Parathyroid adenoma (tissue), 2 donors: ENCODE measurements at regions not wholly inside any gene's neighbourhood (a gene's known extent, or its start where the extent isn't known, plus 50 kb on each side); places are given as distances from the start of the nearest gene placed in this dataset.

Experiments
- H2AFZ ChIP-seq: fragments of 300-600 bp; sonication (generic); one replicate; pipeline ENCODE4 v1.7.0; 2017; ENCODE audit warnings: antibody characterized with exemption, mild to moderate bottlenecking
- H3K27ac ChIP-seq: fragments of 300-600 bp; sonication (generic); one replicate; pipeline ENCODE4 v1.7.0; 2017
- H3K27me3 ChIP-seq: fragments of 300-600 bp; sonication (generic); one replicate; pipeline ENCODE4 v1.7.0; 2017; ENCODE audit warnings: low read length; ENCODE audit not compliant: control insufficient read depth, insufficient read depth
- H3K36me3 ChIP-seq: fragments of 300-600 bp; sonication (generic); one replicate; pipeline ENCODE4 v1.7.0; 2017; ENCODE audit warnings: low read length; ENCODE audit not compliant: control insufficient read depth, insufficient read depth
- H3K4me1 ChIP-seq: fragments of 300-600 bp; sonication (generic); one replicate; pipeline ENCODE4 v1.7.0; 2017; ENCODE audit warnings: control low read depth
- H3K4me2 ChIP-seq: fragments of 300-600 bp; sonication (generic); one replicate; pipeline ENCODE4 v1.7.0; 2017; ENCODE audit warnings: low read length
- H3K4me3 ChIP-seq: fragments of 300-600 bp; sonication (generic); one replicate; pipeline ENCODE4 v1.7.0; 2017; ENCODE audit warnings: low read depth, low read length
- H3K79me2 ChIP-seq: fragments of 300-600 bp; sonication (generic); one replicate; pipeline ENCODE4 v1.7.0; 2017; ENCODE audit warnings: control low read depth
- H3K9ac ChIP-seq: fragments of 300-600 bp; sonication (generic); one replicate; pipeline ENCODE4 v1.7.0; 2017; ENCODE audit warnings: mild to moderate bottlenecking
- H3K9me3 ChIP-seq: fragments of 300-600 bp; sonication (generic); one replicate; pipeline ENCODE4 v1.7.0; 2017; ENCODE audit warnings: low read length; ENCODE audit not compliant: control insufficient read depth
- TF ChIP-seq, protein P1 (sequence below): fragments of 300-600 bp; sonication (generic); IDR thresholded peaks from one replicate; pipeline ENCODE4 v1.7.0; 2017; ENCODE audit warnings: antibody characterized with exemption, mild to moderate bottlenecking
- donor health status: primary hyperparathyroidism.

DNA sequence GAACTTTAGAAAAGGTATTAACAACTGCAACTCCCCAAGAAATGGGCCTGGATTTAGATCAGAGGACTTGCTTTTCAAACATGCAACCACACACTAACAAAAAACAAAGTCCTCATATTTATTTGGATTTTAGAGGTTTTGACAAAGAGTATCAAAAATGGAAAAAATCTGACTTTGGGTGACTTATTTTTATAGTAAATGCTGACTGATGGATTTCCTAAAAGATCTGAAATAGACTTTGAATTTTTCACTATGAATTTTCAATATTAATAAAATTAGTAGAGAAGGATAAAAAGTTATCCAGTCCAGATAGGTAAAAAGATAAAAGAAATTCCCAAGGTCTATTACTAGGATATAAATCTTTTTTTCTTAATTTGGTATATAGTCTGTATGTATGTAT, 253.5 kb downstream of the KCNJ2 start:
- Histone ChIP-seq H3K9ac (no peak overlapping the region), H3K27me3 (no peaks in the 10 kb centered on the region), H3K4me1 (peaks cover 16% of the 10 kb centered on the region), H3K4me2 (no peak overlapping the region), H3K36me3 (no peaks in the 10 kb centered on the region), H2AFZ (no peak overlapping the region), H3K27ac (no peak overlapping the region), H3K4me3 (no peak overlapping the region), H3K79me2 (no peaks in the 10 kb centered on the region), H3K9me3 (no peaks in the 10 kb centered on the region)
- TF ChIP-seq, protein P1, sequence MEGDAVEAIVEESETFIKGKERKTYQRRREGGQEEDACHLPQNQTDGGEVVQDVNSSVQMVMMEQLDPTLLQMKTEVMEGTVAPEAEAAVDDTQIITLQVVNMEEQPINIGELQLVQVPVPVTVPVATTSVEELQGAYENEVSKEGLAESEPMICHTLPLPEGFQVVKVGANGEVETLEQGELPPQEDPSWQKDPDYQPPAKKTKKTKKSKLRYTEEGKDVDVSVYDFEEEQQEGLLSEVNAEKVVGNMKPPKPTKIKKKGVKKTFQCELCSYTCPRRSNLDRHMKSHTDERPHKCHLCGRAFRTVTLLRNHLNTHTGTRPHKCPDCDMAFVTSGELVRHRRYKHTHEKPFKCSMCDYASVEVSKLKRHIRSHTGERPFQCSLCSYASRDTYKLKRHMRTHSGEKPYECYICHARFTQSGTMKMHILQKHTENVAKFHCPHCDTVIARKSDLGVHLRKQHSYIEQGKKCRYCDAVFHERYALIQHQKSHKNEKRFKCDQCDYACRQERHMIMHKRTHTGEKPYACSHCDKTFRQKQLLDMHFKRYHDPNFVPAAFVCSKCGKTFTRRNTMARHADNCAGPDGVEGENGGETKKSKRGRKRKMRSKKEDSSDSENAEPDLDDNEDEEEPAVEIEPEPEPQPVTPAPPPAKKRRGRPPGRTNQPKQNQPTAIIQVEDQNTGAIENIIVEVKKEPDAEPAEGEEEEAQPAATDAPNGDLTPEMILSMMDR: no peak

DNA sequence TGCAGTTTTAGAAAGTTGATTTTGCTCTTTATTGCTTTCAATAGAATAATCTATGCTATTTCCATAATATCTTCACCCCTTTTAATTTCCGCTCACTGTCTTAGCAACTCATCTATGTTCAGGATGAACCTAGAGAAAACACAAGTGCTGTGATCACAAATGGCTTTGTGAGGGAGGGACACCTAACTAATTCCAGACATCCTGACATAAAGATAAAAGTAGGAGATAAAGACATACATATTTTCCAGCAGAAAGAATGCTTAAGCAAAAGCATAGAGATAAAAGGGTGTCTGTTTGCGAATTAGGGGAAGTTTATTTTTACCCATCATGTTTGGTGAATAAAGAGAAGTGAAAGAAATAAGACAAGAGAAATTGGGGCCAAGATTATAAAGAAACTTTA, 254.2 kb downstream of the KCNJ2 start:
- Histone ChIP-seq H3K27me3 (no peaks in the 10 kb centered on the region), H3K27ac (no peak overlapping the region), H3K4me3 (no peak overlapping the region), H3K9me3 (no peaks in the 10 kb centered on the region), H3K9ac (no peak overlapping the region), H3K4me2 (no peak overlapping the region), H3K79me2 (no peaks in the 10 kb centered on the region), H3K4me1 (peaks cover 16% of the 10 kb centered on the region), H2AFZ (peak overlapping the region; percentile 4), H3K36me3 (no peaks in the 10 kb centered on the region)
- TF ChIP-seq, protein P1: no peak

DNA sequence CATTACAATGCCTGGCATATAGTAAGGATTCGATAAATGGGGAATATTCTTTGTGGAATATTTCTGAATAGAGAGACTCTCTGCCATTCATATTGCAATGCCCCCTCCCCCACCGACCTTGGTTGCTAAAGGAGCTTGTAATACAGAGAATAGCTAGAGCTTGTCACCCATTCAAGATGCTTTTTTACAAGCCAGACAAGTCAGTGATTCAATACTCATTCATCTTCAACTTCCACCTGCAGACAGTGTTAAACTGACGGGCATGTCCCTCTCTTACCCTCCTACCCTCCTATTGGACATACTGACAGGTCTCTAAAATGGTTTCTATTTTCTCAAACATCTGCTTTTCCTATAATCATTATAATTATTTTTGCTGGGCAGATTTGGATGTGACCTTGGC, 257.4 kb downstream of the KCNJ2 start:
- Histone ChIP-seq H2AFZ (peak overlapping the region; percentile 58), H3K4me2 (no peak overlapping the region), H3K27ac (no peak overlapping the region), H3K4me1 (peaks cover 23% of the 10 kb centered on the region), H3K4me3 (no peak overlapping the region), H3K9ac (no peak overlapping the region), H3K79me2 (no peaks in the 10 kb centered on the region), H3K9me3 (no peaks in the 10 kb centered on the region), H3K27me3 (no peaks in the 10 kb centered on the region), H3K36me3 (no peaks in the 10 kb centered on the region)
- TF ChIP-seq, protein P1: no peak

DNA sequence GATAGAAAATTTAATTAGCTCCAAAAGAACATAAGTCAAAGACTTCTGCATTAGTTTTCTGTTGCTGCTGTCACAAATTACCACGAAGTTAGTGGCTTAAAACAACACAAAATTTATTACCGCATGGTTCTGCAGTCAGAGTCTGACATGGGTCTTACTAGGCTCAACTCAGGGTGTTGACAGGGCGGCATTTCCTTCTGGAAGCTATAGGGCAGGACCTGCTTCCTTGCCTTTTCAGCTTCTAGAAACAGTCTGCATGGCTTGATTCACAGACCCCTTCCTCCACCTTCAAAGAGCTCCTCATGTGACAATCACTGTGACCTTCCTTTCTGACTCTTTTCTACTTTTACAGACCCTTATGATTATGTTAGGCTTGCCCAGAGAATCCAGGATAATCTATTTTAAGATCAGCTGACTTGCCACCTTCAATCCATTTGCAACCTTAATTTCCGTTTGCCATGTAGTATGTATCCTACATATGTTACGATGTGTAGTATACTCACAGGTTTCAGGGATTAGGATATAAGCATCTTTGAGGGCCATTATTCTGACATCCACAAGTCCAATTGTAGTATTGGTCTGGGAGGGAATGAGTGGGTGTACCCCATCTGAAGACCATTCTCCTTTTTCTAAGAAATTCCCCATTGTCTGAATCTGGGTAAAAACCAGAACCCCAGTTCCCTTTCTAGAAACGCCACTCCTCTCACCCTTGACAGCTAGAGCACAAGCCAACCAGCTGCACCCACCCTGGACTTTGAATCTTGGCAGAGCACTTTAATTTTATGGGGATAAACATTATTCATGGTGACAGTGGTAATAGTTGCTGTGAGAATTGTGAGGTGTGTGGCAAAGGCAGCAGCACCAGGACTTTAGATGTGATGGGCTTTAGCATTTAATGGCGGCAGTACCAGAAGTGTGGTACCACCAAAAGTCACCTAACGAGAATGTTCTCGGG, 265.5 kb downstream of the KCNJ2 start:
- TF ChIP-seq, protein P1: no peak
- no peak overlapping the region for H3K27ac ChIP-seq

DNA sequence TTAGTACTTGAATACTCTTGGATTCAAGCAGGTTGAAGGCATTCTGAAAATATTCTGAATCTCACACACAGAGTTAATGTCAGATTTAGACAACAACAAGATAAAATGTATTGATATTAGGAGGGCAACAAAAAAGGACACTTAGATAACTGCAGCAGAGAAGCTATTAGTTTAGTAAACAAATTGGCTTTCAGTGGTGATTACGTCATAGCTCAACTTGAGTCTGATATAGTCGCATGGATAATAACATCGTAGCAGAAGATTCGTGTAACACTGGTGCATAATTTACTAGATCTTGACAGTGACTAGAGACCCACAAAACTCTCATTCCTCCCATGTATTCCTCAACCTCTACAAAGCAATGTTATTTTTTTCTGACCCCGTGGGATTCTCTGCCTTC, 268.3 kb downstream of the KCNJ2 start:
- H2AFZ ChIP-seq: peak overlapping the region; percentile 24
- H3K9ac ChIP-seq: no peak overlapping the region
- H3K27me3 ChIP-seq: no peaks in the 10 kb centered on the region
- no peaks in the 10 kb centered on the region for H3K79me2 ChIP-seq
- TF ChIP-seq, protein P1: no peak
- H3K9me3 ChIP-seq: no peaks in the 10 kb centered on the region
- H3K27ac ChIP-seq: no peak overlapping the region
- no peaks in the 10 kb centered on the region for H3K36me3 ChIP-seq
- no peak overlapping the region for H3K4me3 ChIP-seq
- peaks cover 15% of the 10 kb centered on the region for H3K4me1 ChIP-seq
- no peak overlapping the region for H3K4me2 ChIP-seq

More for the DNA sequence above, 265.5 kb downstream of the KCNJ2 start:
- H3K4me2 ChIP-seq: no peak overlapping the region
- H3K79me2 ChIP-seq: no peaks in the 10 kb centered on the region
- H3K9me3 ChIP-seq: no peaks in the 10 kb centered on the region
- no peak overlapping the region for H3K4me3 ChIP-seq
- H3K36me3 ChIP-seq: no peaks in the 10 kb centered on the region
- peak overlapping the region; percentile 19 for H2AFZ ChIP-seq
- peaks cover 15% of the 10 kb centered on the region for H3K4me1 ChIP-seq
- H3K9ac ChIP-seq: no peak overlapping the region
- H3K27me3 ChIP-seq: no peaks in the 10 kb centered on the region
